WTC11 (cell line): ENCODE measurements at regions not wholly inside any gene's neighbourhood (a gene's known extent, or its start where the extent isn't known, plus 50 kb on each side); places are given as distances from the start of the nearest gene placed in this dataset.

Experiments
- ATAC-seq: fragments of 200-7000 bp; cut with Tn5 transposase; 2 replicates; pipeline ENCODE4 v1.10.0; 2021; ENCODE audit warnings: mild to moderate bottlenecking, moderate library complexity
- CTCF ChIA-PET: fragments of 300-600 bp; sonication (Branson Sonifier 250); formaldehyde crosslinking; loops from one replicate; lab custom pipeline; 2021; ENCODE audit warnings: antibody characterized with exemption; lab: Charles Lee
- POLR2A ChIA-PET: fragments of 350-600 bp; sonication (Branson Sonifier 250); formaldehyde crosslinking; loops from one replicate; lab custom pipeline; 2021; ENCODE audit warnings: antibody characterized with exemption; lab: Charles Lee
- DNase-seq: peaks from one replicate; pipeline ENCODE4 v3.0.0; 2021; ENCODE audit warnings: low spot score
- H3K27ac Mint-ChIP-seq: 2 replicates; pipeline ENCODE4 v1.8.0; 2021; ENCODE audit warnings: mixed read lengths
- H3K27me3 Mint-ChIP-seq: 2 replicates; pipeline ENCODE4 v1.8.0; 2021; ENCODE audit warnings: low read depth, mild to moderate bottlenecking, moderate library complexity, mixed read lengths
- H3K36me3 Mint-ChIP-seq: 2 replicates; pipeline ENCODE4 v1.8.0; 2021; ENCODE audit warnings: mixed read lengths
- H3K4me1 Mint-ChIP-seq: 2 replicates; pipeline ENCODE4 v1.8.0; 2022; ENCODE audit warnings: mixed read lengths
- H3K4me3 Mint-ChIP-seq: 2 replicates; pipeline ENCODE4 v1.8.0; 2021; ENCODE audit warnings: mild to moderate bottlenecking, moderate library complexity, mixed read lengths
- H3K9me3 Mint-ChIP-seq: 2 replicates; pipeline ENCODE4 v1.8.0; 2021; ENCODE audit warnings: mixed read lengths
- ATF2 ChIP-seq: sonication (generic); formaldehyde crosslinking; IDR thresholded peaks from 2 replicates; pipeline ENCODE4 v1.8.1; 2022; ENCODE audit warnings: low read depth, missing genetic modification reagents, borderline replicate concordance
- CREB1 ChIP-seq: sonication (generic); formaldehyde crosslinking; IDR thresholded peaks from 2 replicates; pipeline ENCODE4 v1.8.0; 2023; ENCODE audit warnings: mild to moderate bottlenecking, missing genetic modification reagents
- FOXP1 ChIP-seq: sonication (generic); formaldehyde crosslinking; IDR thresholded peaks from 2 replicates; pipeline ENCODE4 v1.8.0; 2022; ENCODE audit warnings: missing genetic modification reagents, mild to moderate bottlenecking, moderate library complexity, borderline replicate concordance
- GRHL2 ChIP-seq: fragments of 250-450 bp; sonication (Bioruptor Pico); IDR thresholded peaks from 2 replicates; pipeline ENCODE4 v1.8.0; 2022; ENCODE audit warnings: mild to moderate bottlenecking, moderate library complexity; ENCODE audit not compliant: insufficient replicate concordance, severe bottlenecking
- HMGA2 ChIP-seq: fragments of 250-450 bp; sonication (Bioruptor Pico); IDR thresholded peaks from 2 replicates; pipeline ENCODE4 v1.4.0; 2021; ENCODE audit warnings: mild to moderate bottlenecking, moderate library complexity
- KAT7 ChIP-seq: sonication (generic); formaldehyde crosslinking; IDR thresholded peaks from 2 replicates; pipeline ENCODE4 v1.8.1; 2023; ENCODE audit warnings: missing genetic modification reagents, mild to moderate bottlenecking, borderline replicate concordance
- MAX ChIP-seq: sonication (generic); formaldehyde crosslinking; IDR thresholded peaks from 2 replicates; pipeline ENCODE4 v1.8.0; 2022; ENCODE audit warnings: mild to moderate bottlenecking, missing genetic modification reagents
- MLX ChIP-seq: sonication (generic); formaldehyde crosslinking; IDR thresholded peaks from 2 replicates; pipeline ENCODE4 v1.8.1; 2023; ENCODE audit warnings: mild to moderate bottlenecking, missing genetic modification reagents, moderate library complexity
- MXD4 ChIP-seq: fragments of 250-450 bp; sonication (Bioruptor Pico); IDR thresholded peaks from 2 replicates; pipeline ENCODE4 v1.8.0; 2021; ENCODE audit warnings: mild to moderate bottlenecking, moderate library complexity, borderline replicate concordance
- NFYB ChIP-seq: sonication (generic); formaldehyde crosslinking; conservative IDR thresholded peaks from 2 replicates; pipeline ENCODE4 v1.8.0; 2022; ENCODE audit warnings: low read depth, missing genetic modification reagents
- NR1H2 ChIP-seq: sonication (generic); formaldehyde crosslinking; IDR thresholded peaks from 2 replicates; pipeline ENCODE4 v1.9.0; 2021; ENCODE audit warnings: mild to moderate bottlenecking, moderate library complexity, missing genetic modification reagents
- OVOL2 ChIP-seq: fragments of 250-450 bp; sonication (Bioruptor Pico); IDR thresholded peaks from 2 replicates; pipeline ENCODE4 v1.9.0; 2021; ENCODE audit warnings: mild to moderate bottlenecking, borderline replicate concordance
- PREB ChIP-seq: sonication (generic); formaldehyde crosslinking; IDR thresholded peaks from 2 replicates; pipeline ENCODE4 v1.8.1; 2022; ENCODE audit warnings: mild to moderate bottlenecking, missing genetic modification reagents, moderate library complexity, borderline replicate concordance
- RELA ChIP-seq: sonication (generic); formaldehyde crosslinking; IDR thresholded peaks from 2 replicates; pipeline ENCODE4 v1.8.1; 2022; ENCODE audit warnings: missing genetic modification reagents, mild to moderate bottlenecking, borderline replicate concordance
- RORB ChIP-seq: fragments of 250-450 bp; sonication (Bioruptor Pico); IDR thresholded peaks from 2 replicates; pipeline ENCODE4 v1.9.0; 2021; ENCODE audit warnings: mild to moderate bottlenecking
- SMAD3 ChIP-seq: sonication (generic); formaldehyde crosslinking; IDR thresholded peaks from 2 replicates; pipeline ENCODE4 v1.8.0; 2022; ENCODE audit warnings: missing genetic modification reagents, mild to moderate bottlenecking, borderline replicate concordance
- USF1 ChIP-seq: sonication (generic); formaldehyde crosslinking; IDR thresholded peaks from 2 replicates; pipeline ENCODE4 v1.8.0; 2022; ENCODE audit warnings: mild to moderate bottlenecking, missing genetic modification reagents
- ZBTB21 ChIP-seq: sonication (generic); formaldehyde crosslinking; IDR thresholded peaks from 2 replicates; pipeline ENCODE4 v1.8.1; 2023; ENCODE audit warnings: mild to moderate bottlenecking, missing genetic modification reagents, borderline replicate concordance
- ZNF425 ChIP-seq: fragments of 250-450 bp; sonication (Bioruptor Pico); conservative IDR thresholded peaks from 2 replicates; pipeline ENCODE4 v1.9.0; 2021; ENCODE audit warnings: mild to moderate bottlenecking

- peaks cover 28% of the 10 kb centered on the region for H3K36me3 Mint-ChIP-seq
- H3K4me1 Mint-ChIP-seq = peaks cover 35% of the 10 kb centered on the region
- ATAC-seq = no peak
- TF ChIP-seq NR1H2 (CRISPR knock-in tag) (no peak), RELA (CRISPR knock-in tag) (no peak), MAX (CRISPR knock-in tag) (no peak), GRHL2 (no peak), MXD4 (no peak), ZBTB21 (CRISPR knock-in tag) (no peak)
- CTCF ChIA-PET = no interaction called here
- H3K9me3 Mint-ChIP-seq = peaks cover 12% of the 10 kb centered on the region; the same call in 1 of the 2 replicates
- H3K4me3 Mint-ChIP-seq = no peak overlapping the region
- no peak overlapping the region for H3K27ac Mint-ChIP-seq
- no peaks in the 10 kb centered on the region for H3K27me3 Mint-ChIP-seq
- POLR2A ChIA-PET = no interaction called here
- no peak for DNase-seq
These were observed 172.7 kb upstream of the MTNR1B start for GRCh38 chr11:92796744-92797143.

- TF ChIP-seq SMAD3 (CRISPR knock-in tag) (no peak), RORB (no peak)
- Mint-ChIP-seq H3K9me3 (peaks cover 7% of the 10 kb centered on the region; the same call in 1 of the 2 replicates), H3K4me3 (no peak overlapping the region), H3K4me1 (peaks cover 26% of the 10 kb centered on the region), H3K27ac (no peak overlapping the region), H3K36me3 (peaks cover 21% of the 10 kb centered on the region), H3K27me3 (no peaks in the 10 kb centered on the region)
- no peak for DNase-seq
- POLR2A ChIA-PET = no interaction called here
- CTCF ChIA-PET = no interaction called here
- ATAC-seq = no peak
These were observed 171.6 kb upstream of the MTNR1B start for GRCh38 chr11:92797874-92798273.

GRCh38 chr11:92801685-92802084 is 167.8 kb upstream of the MTNR1B start:
- TF ChIP-seq ZNF425 (no peak), NR1H2 (CRISPR knock-in tag) (no peak), OVOL2 (CRISPR knock-in tag) (no peak), ATF2 (CRISPR knock-in tag) (no peak), CREB1 (no peak), HMGA2 (no peak), USF1 (CRISPR knock-in tag) (no peak), PREB (CRISPR knock-in tag) (no peak), MLX (CRISPR knock-in tag) (no peak), NFYB (no peak), KAT7 (no peak), FOXP1 (CRISPR knock-in tag) (no peak)
- TF ChIP-seq, all 79 proteins: peak for 0
- Mint-ChIP-seq H3K27ac (no peak overlapping the region), H3K27me3 (no peaks in the 10 kb centered on the region), H3K36me3 (peaks cover 21% of the 10 kb centered on the region), H3K4me1 (peaks cover 24% of the 10 kb centered on the region), H3K4me3 (no peak overlapping the region), H3K9me3 (peaks cover 7% of the 10 kb centered on the region; the same call in 1 of the 2 replicates)
- DNase-seq = peak; percentile 12
- ATAC-seq = peak; percentile 38; the same call in 1 of the 2 replicates
- POLR2A ChIA-PET = no interaction called here
- CTCF ChIA-PET = no interaction called here
